ENCODE measurements at regions not wholly inside any gene's neighbourhood (a gene's known extent, or its start where the extent isn't known, plus 50 kb on each side); places are given as distances from the start of the nearest gene placed in this dataset.
"Not testable (repeated sequence)": the region's sequence is repeated elsewhere in the genome, so short reads cannot be mapped to it uniquely, and the experiment has no call there.

DNA sequence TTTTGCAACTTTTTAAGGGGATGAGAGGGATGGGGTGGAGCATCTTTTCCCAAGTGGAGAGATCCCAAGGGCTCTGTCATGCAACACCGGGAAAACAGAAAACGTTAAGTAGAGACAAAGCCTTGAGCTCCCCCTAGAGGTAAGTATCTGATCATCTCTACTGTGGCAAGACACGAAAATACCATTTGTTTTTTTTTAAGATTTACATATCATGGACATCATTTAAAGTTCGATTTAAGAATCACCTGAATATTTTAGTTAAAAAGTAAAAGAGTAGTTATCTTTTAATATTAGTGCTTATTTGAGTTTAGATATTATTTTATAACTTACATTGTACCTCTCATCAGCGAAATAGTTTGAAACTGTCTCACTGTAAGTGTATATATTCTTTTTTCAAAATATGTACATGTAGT is 200.4 kb downstream of the LRRC70 start:
- DNase-seq (ENCODE audit: low read depth in 3 of 3) = peak in 1 of 3 donors; percentile 1

DNA sequence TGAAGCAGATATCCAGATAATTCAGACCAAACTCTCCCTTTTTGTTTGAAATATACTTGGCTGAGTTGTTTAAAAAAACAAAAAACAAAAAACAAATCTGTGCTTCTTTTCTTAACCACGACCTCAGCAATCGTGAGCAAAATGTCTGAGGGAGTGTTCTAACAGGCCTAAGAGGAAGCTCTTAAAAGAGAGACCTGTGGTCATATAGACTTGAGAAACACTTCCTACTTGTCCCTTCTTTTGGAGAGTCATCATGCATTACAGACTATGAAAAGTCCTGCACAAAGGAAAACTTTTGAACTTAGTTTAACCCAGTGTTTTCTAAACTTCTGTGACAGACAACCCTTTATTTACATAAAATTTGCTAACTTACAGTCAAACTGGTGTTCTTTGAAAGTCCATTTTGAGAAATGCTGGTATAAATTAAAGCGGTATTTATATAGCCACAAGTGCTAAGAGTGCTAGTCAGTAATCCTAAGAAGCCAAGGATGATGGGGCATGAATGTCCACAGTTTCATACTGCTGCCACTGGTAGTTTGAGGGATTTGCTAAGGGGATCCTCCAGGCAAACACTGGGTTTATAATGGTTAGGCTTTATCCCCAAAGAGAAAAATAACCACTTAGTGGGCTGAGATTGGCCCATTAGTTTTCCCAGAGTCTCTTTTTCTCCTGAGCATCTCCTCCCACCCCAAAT is 199.8 kb downstream of the LRRC70 start:
- no peak for DNase-seq (ENCODE audit: low read depth in 3 of 3)

DNA sequence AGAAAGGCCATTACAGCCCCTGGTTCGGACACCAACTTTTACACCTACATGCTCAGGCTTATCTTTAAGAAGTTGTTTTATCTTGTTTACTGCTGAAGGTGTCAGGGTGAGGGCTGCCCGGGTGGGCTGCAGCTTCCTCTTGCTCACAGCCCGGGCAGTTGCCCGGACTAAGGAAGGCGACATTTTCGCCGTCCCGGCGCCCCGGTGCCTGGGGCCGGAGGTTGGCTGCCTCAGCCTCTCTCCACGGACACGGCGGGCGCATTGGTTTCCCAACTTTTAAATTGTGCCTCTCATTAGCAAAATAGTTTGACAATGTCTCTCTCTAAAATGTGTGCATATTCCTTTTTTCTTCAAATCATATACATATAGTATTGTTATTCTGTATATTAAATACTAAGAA is 198.5 kb downstream of the LRRC70 start:
- not testable (repeated sequence) for DNase-seq (ENCODE audit: low read depth in 3 of 3)

DNA sequence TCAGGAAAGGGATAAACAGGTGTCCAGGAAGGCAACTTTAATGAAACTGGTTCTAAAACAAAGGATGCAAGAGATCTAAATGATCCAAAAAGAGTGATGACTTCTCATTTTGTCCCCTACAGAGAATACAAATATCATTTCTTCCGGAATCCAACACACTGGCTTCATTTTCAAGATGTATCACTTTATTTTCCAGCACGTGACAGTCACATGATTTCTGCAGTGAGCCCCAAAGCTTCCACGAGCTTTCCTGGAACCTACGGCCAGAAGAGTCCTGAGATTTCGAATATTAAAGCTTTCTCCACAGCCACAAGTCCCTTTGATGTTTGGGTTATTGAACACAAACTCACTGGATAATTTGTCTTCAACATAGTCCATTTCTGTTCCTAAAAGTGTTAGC is 198.0 kb downstream of the LRRC70 start:
- DNase-seq (ENCODE audit: low read depth in 3 of 3) = not testable (repeated sequence)

DNA sequence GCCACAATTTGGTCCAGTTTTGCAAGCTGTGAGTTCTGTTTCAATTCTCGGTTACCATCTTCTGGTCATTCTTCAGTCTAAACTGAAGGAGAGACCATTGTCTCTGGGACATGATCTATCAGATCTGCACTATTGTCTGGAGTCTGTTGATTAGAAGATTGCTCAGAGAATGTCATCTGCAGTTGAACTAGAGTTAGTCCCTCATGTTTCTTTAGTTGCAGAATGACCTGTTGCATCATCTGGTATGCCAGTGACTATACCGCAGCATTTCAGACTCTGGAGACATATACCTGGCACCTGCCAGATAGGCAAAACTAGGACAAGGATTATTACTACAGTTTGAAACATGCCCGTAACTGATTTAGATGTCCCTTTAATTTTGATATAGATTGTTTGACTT is 194.8 kb downstream of the LRRC70 start:
- DNase-seq (ENCODE audit: low read depth in 3 of 3) = no peak

DNA sequence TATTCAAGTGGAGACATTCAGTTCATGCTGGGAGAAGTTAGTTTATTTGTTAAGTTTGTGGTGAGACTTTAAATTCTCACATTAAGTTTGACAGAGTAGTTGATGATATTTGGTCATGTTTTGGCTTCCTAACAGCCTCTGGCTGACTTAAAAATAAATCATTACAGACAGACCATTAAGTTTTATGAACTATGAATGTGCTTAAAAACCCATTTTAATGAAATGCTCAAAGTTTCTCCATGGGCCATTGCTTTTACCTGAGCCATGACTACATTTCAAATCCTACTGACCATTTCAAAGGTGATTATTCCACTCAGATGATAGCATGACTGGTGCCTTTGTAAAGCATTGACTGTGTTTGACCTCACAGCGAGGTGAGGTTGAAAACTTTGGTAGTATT is 192.7 kb downstream of the LRRC70 start:
- DNase-seq (ENCODE audit: low read depth in 3 of 3) = no peak

DNA sequence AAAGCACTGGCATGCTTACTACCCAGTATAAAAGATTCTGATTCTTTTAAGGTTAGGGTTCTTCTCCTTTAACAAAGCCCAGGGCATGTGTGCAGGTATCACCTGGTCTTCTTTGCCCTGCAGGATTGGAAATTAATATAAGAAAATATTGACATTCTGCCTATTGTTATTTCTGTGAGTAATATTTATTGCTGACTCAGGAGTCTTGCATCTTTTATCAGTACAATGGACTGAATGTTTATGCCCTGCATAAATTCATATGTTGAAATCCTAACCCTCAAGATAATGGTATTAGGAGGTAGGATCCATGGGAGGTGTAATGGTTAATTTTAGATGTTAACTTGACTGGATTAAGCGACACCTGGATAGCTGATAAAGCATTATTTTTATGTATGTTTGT is 189.0 kb downstream of the LRRC70 start:
- no peak for DNase-seq (ENCODE audit: low read depth in 3 of 3)

DNA sequence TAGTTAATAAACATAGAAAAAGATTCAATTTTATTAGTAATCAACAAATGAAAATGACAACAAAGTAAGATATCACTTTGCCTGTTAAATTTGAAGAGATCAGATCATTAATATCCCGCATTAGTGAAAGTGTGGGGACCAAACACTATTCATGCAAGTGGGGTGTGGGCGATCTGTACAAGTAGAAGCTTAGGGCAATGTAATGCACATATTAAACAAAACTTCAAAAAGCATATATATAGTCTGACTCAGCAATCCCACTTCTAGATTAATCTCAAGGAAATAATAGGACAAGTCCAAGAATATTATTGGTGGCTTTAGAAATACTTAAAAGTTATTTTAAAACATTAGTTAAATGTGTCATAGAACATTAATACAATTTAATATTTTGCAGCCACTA is 188.5 kb downstream of the LRRC70 start:
- no peak for DNase-seq (ENCODE audit: low read depth in 3 of 3)

DNA sequence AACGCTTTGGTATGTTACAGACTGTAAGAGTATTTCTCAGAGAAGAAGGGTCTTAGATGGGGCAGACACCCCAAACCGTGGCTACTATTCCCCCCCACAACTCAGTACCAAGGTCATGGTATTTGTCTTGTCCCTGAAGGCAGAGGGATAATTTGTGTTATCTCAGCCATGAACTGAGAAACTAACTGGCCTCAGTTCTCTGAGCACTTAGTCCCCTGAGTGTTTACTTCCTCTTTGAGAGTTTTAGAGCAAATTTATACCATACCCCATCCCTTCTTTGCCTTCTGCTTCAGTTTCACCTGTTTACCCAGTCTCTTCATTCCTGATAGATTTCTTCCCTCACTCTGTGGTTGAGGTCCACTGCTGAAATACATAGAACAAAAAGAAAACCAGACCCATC is 183.9 kb downstream of the LRRC70 start:
- no peak for DNase-seq (ENCODE audit: low read depth in 3 of 3)

DNA sequence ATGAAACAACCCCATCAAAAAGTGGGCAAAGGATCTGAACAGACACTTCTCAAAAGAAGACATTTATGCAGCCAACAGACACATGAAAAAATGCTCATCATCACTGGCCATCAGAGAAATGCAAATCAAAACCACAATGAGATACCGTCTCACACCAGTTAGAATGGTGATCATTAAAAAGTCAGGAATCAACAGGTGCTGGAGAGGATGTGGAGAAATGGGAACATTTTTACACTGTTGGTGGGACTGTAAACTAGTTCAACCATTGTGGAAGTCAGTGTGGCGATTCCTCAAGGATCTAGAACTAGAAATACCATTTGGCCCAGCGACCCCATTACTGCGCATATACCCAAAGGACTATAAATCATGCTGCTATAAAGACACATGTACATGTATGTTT is 179.1 kb downstream of the LRRC70 start:
- not testable (repeated sequence) for DNase-seq (ENCODE audit: low read depth in 3 of 3)

DNA sequence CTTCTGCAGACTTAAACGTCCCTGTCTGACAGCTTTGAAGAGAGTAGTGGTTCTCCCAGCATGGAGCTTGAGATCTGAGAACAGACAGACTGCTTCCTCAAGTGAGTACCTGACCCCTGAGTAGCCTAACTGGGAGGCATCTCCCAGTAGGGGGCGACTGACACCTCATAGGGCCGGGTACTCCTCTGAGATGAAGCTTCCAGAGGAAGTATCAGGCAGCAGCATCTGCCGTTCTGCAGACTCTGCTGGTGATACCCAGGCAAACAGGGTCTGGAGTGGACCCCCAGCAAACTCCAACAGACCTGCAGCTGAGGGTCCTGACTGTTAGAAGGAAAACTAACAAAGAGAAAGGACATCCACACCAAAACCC is 174.4 kb downstream of the LRRC70 start:
- DNase-seq (ENCODE audit: low read depth in 3 of 3) = not testable (repeated sequence)

DNA sequence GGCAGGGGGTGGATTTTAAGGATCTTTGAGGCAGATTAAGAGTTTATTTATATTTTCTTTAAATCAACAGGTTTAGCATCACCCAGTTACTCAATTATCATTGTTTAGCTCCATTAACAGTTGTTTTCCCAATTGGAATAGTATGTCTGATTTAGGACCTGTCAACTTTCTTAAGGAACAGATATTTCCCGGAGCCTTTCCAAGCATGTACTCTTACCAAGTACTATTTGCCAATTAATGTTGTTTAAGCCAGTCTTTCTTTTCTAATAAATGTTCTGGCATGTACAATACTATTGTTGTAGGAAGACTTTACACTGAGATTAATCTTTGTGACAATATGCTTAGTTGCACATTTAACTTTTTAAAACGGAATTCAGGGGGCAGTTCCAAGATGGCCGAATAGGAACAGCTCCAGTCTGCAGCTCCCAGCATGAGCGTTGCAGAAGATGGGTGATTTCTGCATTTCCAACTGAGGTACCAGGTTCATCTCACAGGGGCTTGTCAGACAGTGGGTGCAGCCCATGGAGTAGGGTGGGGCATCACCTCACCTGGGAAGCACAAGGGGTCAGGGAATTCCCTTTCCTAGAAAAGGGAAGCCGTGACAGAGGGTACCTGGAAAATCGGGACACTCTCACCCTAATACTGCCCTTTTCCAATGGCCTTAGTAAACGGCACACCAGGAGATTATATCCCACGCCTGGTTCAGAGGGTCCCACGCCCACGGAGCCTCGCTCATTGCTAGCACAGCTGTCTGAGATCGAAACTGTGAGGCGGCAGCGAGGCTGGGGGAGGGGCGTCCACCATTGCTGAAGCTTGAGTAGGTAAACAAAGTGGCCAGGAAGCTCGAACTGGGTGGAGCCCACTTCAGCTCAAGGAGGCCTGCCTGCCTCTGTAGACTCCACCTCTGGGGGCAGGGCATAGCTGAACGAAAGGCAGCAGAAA is 173.7 kb downstream of the LRRC70 start:
- DNase-seq (ENCODE audit: low read depth in 3 of 3) = not testable (repeated sequence)

DNA sequence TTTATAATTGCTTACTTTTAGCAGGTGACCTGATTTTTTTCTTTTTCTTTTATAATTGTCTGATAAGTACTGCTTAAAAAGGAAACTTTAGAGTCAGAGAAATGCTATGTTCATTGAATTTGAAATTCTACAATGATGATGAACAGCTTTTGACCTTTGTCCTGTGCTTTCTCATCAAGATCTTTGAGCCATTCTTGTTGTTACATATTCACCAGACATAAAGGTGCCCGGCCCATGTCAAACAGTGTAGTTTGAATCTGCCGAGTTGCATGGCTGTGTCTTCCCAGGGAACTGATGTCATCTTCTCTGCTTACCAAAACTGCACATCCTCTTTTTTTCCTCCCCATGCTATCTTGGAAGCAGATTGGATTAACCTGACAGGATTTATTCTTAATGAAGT is 163.6 kb downstream of the LRRC70 start:
- no peak for DNase-seq (ENCODE audit: low read depth in 3 of 3)

DNA sequence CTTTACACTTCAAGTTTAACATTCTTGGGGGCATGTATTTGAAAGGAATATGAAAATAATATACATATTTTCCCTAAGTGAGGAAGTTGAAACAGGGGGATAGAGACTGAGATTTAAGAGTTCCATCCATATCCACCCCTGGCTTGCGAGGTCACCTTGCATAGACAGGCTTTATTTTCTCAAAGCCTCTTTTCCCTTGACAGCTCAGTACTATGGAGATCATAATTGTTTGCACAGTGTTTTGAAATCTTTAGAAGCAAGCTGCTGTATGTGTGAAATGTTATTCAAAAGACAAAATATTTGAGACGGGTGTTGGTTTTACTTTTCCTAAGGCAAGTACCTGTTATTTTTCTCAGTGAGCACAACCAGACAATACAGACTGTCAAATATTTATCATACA is 163.1 kb downstream of the LRRC70 start:
- no peak for DNase-seq (ENCODE audit: low read depth in 3 of 3)

DNA sequence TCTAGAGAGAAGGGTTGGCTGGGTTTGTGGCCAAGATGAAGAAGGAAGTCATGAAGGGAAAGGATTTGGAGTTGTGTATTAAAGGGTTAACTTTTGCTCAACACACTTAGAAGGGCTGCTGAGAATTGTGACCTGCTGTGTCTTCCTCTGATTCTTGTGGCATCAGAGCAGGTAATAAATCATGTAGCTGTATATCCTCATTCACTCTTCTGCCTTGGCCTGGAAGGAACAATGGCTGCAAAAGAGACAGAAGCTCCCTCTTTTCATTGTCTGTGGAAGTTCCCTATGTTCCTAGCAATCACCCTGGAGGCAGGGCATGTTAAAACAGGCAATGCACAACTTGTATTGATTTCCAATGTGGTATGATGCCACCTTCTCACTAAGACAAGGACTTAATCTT is 159.1 kb downstream of the LRRC70 start:
- no peak for DNase-seq (ENCODE audit: low read depth in 3 of 3)

DNA sequence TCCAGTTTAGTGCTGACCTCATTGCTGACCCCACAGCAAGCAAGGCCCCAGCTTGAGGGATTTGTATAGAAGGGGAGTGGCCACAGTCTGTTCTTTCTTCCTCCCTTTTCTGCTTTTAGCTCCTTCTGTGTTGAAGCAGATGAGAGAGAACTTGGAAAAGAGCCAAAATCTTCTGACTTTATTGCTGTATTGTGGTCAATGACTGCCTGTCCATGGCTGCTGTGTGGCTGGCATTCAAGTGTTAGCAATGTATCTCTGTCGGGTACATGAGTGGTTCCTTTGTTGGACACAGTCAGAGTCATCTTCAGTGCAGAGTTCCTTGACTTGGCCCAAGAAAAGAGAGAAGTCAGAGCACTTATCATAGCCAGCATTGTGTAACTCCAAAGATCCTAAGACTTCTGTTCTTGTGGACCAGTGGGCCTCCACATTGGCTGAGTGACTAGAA is 154.1 kb downstream of the LRRC70 start:
- no peak for DNase-seq (ENCODE audit: low read depth in 3 of 3)

DNA sequence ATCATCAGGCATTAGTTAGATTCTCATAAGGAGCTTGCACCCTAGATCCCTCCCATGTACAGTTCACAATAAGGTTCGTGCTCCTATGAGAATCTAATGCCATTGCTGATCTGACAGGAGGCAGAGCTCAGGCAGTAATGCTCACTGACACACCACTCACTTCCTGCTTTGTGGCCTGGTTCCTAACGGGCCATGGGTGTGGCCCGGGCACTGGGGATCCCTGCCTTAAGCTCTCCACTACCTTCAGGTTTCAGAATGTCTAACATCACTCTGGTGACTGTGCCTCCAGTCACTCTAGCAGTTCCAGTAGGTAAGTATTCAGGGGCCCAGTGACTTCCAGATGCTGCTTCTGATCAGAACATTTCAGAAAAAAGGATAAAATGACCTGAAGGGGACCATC is 152.4 kb downstream of the LRRC70 start:
- no peak for DNase-seq (ENCODE audit: low read depth in 3 of 3)

DNA sequence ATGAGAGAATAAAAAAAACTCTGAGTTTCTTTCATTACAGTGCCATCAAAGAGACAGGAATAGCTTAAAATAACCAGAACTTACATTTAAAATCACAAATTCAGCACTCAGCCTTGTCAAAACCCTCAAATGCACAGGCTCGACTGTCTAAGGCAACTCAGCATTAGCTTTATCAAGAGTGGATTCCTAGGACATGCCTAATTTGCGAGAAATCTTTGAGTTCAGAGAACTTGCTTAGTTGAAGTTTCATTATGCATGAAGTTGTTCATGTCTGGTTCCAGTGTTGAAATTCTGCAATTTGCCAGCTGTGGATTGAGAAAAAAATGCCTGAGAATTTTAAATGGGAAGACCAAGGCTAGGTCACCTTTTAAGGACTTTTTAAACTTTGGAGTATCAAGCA is 151.1 kb downstream of the LRRC70 start:
- no peak for DNase-seq (ENCODE audit: low read depth in 3 of 3)

DNA sequence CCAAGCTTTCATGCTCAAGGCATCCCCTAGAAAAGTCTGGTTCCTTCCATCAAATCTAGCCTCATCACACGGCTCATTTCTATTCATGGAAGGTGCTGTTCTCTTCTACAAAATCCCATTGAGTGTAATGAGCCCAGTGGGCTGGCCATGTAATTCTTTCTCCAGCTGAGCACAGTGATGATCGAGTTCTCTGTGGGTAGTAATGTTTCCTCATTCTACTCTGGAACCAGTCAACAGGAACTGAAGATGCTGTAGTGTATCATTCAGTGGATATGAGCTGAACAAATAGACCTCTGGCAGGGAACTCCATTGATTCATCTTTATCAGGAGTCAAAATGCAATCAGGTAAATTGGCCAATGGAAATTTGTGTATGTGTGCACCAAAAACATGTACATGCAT is 149.2 kb downstream of the LRRC70 start:
- no peak for DNase-seq (ENCODE audit: low read depth in 3 of 3)

DNA sequence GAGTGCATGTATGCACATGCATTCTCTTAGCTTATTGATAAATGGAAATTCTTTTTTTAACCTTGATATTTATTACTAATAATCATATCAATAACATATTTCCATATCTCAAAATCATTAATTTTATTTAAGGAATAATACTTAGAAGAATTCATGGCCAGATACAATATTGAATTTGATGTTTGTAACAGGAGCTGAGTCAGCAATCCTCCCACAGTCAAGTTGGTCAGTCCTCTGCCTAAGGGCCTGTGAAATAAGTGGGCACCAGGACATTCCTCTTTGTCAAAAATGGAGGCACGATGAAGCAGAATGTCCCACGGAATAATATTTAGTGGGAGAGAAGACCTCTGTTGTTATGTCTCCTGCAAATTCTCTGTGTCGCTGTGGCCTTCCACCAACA is 148.6 kb downstream of the LRRC70 start:
- DNase-seq (ENCODE audit: low read depth in 3 of 3) = no peak

DNA sequence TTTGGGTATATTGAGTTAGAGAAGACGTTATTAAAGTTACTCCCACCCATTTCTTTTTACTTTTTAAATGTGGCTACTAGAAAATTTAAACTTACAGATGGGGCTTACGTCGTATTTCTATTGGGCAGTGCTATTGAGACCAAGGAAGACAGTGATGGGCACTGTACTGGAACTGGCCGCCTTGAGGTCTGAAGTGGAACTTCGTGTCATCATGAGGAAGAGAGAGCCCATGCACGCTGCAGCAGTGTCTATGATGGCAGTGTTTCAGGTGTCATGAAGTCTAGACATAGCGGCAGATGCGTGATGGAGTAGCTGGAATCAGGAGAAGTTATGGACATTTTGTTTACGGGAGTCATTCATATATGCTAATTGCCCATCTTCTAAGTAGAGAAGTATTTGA is 143.7 kb downstream of the LRRC70 start:
- DNase-seq (ENCODE audit: low read depth in 3 of 3) = no peak

DNA sequence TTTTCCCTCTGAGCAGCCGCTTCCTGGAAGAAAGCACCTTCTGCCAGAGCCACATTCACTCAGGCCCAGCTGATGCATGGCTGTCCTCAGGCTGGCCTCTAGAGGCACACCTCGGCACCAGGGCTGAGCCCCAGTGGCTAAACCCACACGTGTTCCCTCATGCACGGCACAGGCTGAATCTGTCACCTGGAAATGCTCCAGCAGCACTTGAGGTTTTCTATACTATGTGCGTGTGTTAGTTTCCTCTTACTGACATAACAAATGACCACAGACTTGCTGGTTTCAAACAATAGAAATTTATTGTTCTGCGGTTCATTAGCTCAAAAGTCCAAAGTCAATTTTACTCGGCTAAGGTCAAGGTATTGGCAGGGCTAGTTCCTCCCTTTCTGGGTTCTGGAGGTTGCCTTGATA is 141.4 kb downstream of the LRRC70 start:
- DNase-seq (ENCODE audit: low read depth in 3 of 3) = no peak

DNA sequence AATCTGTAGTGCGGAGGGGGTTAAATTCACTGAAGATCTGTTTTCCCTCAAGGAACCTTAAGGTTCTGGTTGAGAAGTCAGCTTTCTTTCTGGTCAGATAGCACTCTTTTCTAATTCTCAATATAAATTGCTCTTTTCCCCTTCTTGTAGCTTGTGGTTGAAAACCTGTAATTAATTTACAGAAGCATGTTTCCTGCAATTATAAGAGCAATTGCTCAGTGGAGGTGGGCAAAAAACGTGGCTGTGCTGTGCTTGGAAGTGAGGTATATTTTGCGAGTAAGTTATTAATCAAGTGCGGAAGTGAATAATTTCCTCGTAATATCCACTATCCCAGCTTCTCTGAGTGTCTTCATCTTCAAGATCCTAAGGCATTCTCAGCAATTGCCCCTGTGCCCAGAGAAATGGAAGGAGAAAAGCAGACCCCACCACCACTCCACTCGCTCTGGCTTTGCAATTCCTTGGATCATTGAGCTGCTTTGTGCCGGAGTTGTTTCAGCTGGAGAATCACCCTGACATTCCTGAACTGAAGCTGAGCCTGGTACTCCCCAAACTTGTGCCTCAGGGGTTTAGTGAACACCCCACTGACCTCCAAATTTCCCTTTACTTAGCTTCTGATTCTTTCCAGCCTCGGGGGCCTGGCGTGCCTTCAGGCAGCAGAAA is 140.6 kb downstream of the LRRC70 start:
- no peak for DNase-seq (ENCODE audit: low read depth in 3 of 3)
